Liver (tissue), 3 donors: ENCODE measurements at regions not wholly inside any gene's neighbourhood (a gene's known extent, or its start where the extent isn't known, plus 50 kb on each side); places are given as distances from the start of the nearest gene placed in this dataset.

Source experiments
- CTCF ChIP-seq: fragments of 150-350 bp; IDR thresholded peaks from 2 replicates; pipeline ENCODE4 v1.5.1; 2017; ENCODE audit warnings: improper control_type of control experiment, low read depth, low read length; ENCODE audit not compliant: missing input control
- EGR1 ChIP-seq, 2 donors: IDR thresholded peaks; 2 replicates each; pipeline ENCODE4 v1.6.1; 2016 to 2018; ENCODE audit warnings: antibody characterized with exemption in 2 of 2, low read depth in 2 of 2
- GABPA ChIP-seq, 2 donors: IDR thresholded peaks in 1 of 2; conservative IDR thresholded peaks in 1 of 2; 2 replicates each; pipeline ENCODE4 v1.6.1; 2016; ENCODE audit warnings: antibody characterized with exemption in 2 of 2, mild to moderate bottlenecking in 1 of 2, moderate library complexity in 1 of 2
- JUND ChIP-seq, 2 donors: IDR thresholded peaks; 2 replicates each; pipeline ENCODE4 v1.6.1; 2016; ENCODE audit warnings: antibody characterized with exemption in 2 of 2
- RAD21 ChIP-seq, 2 donors: IDR thresholded peaks; 2 replicates each; pipeline ENCODE4 v1.6.1; 2016; ENCODE audit warnings: antibody characterized with exemption in 2 of 2, mild to moderate bottlenecking in 2 of 2
- RXRA ChIP-seq, 2 donors: IDR thresholded peaks; 2 replicates each; pipeline ENCODE4 v1.6.1; 2017 to 2018; ENCODE audit warnings: antibody characterized with exemption in 2 of 2, mild to moderate bottlenecking in 1 of 2
- TAF1 ChIP-seq: conservative IDR thresholded peaks from 2 replicates; pipeline ENCODE4 v1.6.1; 2016; ENCODE audit warnings: antibody characterized with exemption, mild to moderate bottlenecking
- ZBTB33 ChIP-seq: IDR thresholded peaks from 2 replicates; pipeline ENCODE4 v1.6.1; 2016; ENCODE audit warnings: antibody characterized with exemption
- donor health status: healthy.
- donor health status: healthy.

GRCh38 chr7:94095316-94096009 is 91.3 kb upstream of the BET1 start:
- no peak for TF ChIP-seq CTCF
- no peak for TF ChIP-seq RAD21 (IDR thresholded peaks at IDR 0.05)
- TF ChIP-seq EGR1 (IDR thresholded peaks at IDR 0.05; ENCODE audit: low read depth in 2 of 2): no peak
- no peak for TF ChIP-seq JUND (IDR thresholded peaks at IDR 0.05)
- TF ChIP-seq TAF1: no peak
- no peak for TF ChIP-seq ZBTB33
- TF ChIP-seq RXRA (IDR thresholded peaks at IDR 0.05): no peak
- TF ChIP-seq GABPA (IDR thresholded peaks at IDR 0.05 in 1 of 2, conservative IDR thresholded peaks at IDR 0.05 in 1 of 2): no peak
